HG03520 (cell line): ENCODE measurements at regions not wholly inside any gene's neighbourhood (a gene's known extent, or its start where the extent isn't known, plus 50 kb on each side); places are given as distances from the start of the nearest gene placed in this dataset.

Source experiments
- ATAC-seq: cut with Tn5 transposase; IDR thresholded peaks from one replicate; pipeline ENCODE4 v1.9.1; 2021; ENCODE audit warnings: mild to moderate bottlenecking, moderate library complexity; ENCODE audit not compliant: unreplicated experiment

DNA sequence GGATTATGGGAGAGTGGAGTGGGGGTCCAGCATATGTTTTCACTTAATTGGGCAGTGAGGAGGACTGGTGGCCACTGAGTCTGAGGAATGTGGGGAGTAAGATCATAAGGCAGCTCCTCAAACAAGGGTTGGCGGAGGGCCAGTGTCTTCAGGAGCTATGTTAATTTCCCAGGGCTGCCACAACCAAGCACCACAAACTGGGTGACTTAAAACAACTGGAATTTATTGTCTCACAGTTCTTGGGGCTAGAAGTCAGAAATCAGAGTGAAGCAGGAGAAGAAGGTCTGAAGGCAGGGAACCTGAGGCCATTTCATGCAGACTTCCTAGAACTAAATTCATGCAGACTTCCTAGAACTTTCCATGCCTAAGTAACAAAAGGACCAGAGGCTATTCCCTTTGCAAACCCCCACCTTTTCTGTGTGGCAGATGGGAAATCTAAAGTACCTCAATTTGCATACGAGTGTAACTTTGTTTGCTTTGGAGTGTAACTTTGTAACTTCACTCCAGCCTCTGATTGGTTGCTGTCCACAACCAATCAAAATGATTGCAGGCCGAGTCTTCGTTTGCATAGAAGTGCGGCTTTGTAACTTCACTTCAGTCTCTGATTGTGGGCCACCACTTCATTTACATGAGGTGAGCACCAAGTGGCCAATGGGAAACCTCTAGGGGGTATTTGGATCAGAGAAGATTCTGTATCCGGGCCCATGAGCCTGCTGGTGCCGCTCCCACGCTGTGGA, 50.5 kb upstream of the ZBED5 start:
- no peak for ATAC-seq
